ENCODE measurements at regions not wholly inside any gene's neighbourhood (a gene's known extent, or its start where the extent isn't known, plus 50 kb on each side); places are given as distances from the start of the nearest gene placed in this dataset.

DNA sequence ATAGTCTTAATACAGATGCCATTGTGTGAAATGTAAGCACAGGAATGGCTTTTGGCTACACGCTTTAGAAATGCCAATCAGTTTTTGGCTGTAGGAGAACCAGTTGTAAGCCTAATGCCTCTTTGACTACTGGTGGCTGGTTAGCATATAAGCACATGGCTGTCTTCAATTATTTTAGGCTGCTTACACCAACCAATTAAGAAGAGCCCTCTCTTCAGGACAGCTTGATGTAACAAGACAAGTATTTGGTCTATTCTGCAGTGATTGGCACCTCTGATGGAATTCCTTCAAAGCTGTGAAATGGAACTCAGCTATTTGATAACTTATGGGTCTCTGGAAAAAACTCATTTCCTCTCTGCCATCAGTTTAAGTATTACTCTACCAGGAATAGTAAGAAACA lies 680.1 kb upstream of the FSHR start:
- Mint-ChIP-seq H3K9me3 (peaks cover 2% of the 10 kb centered on the region), H3K27me3 (no peaks in the 10 kb centered on the region), H3K4me1 (no peaks in the 10 kb centered on the region), H3K27ac (no peak overlapping the region), H3K4me3 (no peak overlapping the region), H3K36me3 (no peaks in the 10 kb centered on the region)
- POLR2A ChIA-PET = no interaction called here
- no peak for ATAC-seq (ENCODE audit: low read depth)
- no peak for DNase-seq

DNA sequence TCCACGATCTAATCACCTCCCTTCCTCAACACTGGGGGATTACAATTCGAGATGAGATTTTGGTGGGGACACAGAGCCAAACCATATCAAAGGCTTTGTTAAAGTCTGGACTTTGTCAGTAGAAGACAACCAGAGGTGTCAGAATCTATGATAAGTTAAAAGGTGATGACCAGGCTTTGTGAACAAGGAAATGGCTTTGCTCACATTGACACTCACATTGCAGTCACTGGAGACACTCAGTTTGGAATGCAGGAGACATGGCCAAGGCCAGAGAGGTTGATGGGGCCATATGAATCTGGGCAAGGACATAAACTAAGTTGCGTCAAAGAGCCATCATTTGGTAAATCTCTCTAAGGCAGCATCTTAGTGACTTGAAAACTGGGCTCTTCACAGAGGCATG lies 678.2 kb upstream of the FSHR start:
- DNase-seq (no peak), ATAC-seq (ENCODE audit: low read depth) (no peak)
- no peak overlapping the region for H3K4me3 Mint-ChIP-seq

DNA sequence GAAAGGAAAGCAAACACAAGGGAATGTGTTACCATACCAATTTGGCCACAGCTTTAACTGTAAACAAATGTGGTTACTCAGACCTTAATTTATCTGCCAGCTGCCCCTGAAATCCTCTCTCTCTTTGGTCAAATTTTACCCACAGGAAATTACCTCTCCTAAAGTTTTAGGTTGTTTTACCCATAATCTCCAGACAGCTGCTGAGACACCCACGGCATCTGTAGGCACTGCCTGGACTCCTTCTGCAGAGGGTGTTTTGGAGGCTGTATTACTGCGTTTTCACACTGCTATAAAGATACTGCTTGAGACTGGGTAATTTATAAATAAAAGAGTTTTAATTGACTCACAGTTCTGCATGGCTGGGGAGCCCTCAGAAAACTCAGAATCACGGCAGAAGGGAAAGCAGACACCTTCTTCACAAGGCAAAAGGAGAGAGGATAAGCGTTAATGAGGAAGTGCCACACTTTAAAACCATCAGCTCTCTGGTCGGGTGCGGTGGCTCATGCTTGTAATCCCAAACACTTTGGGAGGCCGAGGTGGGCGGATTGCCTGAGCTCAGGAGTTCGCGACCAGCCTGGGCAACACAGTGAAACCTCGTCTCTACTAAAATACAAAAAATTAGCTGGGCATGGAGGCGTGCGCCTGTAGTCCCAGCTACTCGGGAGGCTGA lies 677.5 kb upstream of the FSHR start:
- DNase-seq (no peak), ATAC-seq (ENCODE audit: low read depth) (no peak)
- Mint-ChIP-seq H3K27ac (no peak overlapping the region), H3K9me3 (peaks cover 7% of the 10 kb centered on the region), H3K4me1 (no peaks in the 10 kb centered on the region), H3K36me3 (no peaks in the 10 kb centered on the region), H3K4me3 (no peak overlapping the region), H3K27me3 (no peaks in the 10 kb centered on the region)
- POLR2A ChIA-PET = no interaction called here

More for the DNA sequence above, 678.2 kb upstream of the FSHR start:
- Mint-ChIP-seq H3K27me3 (no peaks in the 10 kb centered on the region), H3K9me3 (peaks cover 7% of the 10 kb centered on the region), H3K27ac (no peak overlapping the region), H3K36me3 (no peaks in the 10 kb centered on the region), H3K4me1 (no peaks in the 10 kb centered on the region)
- POLR2A ChIA-PET = no interaction called here

DNA sequence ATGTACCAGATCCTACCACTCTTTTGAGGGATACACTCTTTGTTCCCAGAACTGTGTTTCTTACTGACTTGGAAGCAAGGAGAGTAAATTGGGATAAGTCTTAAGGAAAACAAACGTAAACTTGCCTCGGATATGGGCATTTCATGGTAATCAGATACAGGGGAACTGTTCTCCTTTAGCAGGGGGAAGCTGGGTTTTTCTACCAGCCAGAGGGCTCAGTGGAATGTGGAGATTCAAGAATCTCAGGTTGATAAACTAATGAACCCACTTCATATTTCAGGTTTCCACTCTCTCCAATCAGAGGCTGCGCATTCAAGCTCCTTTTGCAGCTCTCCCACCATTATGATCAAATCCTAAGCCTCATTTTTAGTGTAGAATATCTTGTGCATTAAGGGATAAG lies 676.5 kb upstream of the FSHR start:
- H3K27me3 Mint-ChIP-seq = no peaks in the 10 kb centered on the region
- no peak overlapping the region for H3K4me3 Mint-ChIP-seq
- H3K4me1 Mint-ChIP-seq = no peaks in the 10 kb centered on the region
- H3K27ac Mint-ChIP-seq = no peak overlapping the region
- POLR2A ChIA-PET = no interaction called here
- ATAC-seq (ENCODE audit: low read depth) = no peak
- DNase-seq = no peak
- no peaks in the 10 kb centered on the region for H3K36me3 Mint-ChIP-seq
- peaks cover 7% of the 10 kb centered on the region for H3K9me3 Mint-ChIP-seq

DNA sequence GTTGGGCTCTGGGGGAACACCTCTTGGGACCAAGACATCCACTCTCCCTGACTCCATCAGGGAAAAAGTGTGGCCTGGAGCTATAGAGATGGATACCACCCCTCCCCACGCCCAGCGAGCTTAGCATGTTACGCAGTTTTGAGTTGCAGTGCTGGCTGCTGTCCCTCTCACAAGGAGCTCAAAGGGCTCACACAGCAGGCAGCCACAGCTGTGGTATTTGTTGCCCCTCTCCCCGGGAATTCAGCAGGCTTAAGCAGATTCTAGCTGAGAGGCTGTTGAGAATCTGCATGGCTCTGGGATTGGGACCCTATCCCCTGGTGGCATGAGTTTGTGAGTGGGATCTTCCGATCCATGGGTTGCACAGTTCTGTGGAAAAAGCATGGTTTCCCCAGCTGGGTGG lies 673.1 kb upstream of the FSHR start:
- no peak for ATAC-seq (ENCODE audit: low read depth)
- Mint-ChIP-seq H3K4me1 (no peaks in the 10 kb centered on the region), H3K36me3 (no peaks in the 10 kb centered on the region), H3K4me3 (no peak overlapping the region), H3K27me3 (no peaks in the 10 kb centered on the region), H3K9me3 (peaks cover 17% of the 10 kb centered on the region), H3K27ac (no peak overlapping the region)
- POLR2A ChIA-PET = no interaction called here
- no peak for DNase-seq

DNA sequence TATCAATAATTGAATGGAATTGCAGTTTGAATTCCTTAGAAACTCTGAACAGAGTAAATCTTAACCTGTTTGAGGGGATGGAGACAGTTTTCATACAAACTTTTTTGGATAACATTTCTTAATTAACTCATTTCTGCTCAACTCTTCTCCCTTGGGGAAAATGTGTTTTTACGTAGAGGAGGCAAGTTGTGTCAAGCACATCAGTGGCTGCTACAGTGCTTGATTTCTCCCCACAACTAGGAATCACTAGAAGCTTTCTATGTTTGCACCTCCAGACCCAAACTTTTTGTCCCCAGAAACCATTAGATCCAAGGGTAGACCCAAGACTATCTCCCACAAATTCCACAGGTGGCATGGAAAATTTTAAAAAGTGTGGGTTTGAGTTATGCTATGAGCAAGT lies 658.9 kb upstream of the FSHR start:
- Mint-ChIP-seq H3K27me3 (no peaks in the 10 kb centered on the region), H3K4me3 (no peak overlapping the region), H3K9me3 (no peaks in the 10 kb centered on the region), H3K36me3 (no peaks in the 10 kb centered on the region), H3K27ac (no peak overlapping the region), H3K4me1 (no peaks in the 10 kb centered on the region)
- POLR2A ChIA-PET = no interaction called here
- ATAC-seq (ENCODE audit: low read depth) = no peak
- DNase-seq = no peak

DNA sequence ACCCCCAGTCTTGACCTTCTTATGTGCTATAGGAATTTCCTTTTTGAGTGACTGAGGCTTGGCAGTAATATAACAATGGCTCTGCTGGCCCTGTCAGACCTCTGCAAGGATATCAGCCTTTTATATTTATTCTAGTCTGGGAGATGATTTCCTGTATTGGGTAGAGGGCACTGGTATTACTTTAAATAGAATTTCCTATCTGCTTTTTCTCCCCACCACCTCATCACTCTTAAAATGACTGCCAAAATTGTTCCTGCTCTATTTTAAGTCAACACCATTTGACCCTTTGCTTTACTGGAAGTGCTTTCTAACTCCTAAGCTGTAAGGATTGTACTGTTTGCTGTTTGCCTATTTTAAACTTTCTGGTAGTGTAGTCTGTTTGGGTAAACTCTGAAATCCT lies 658.4 kb upstream of the FSHR start:
- Mint-ChIP-seq H3K4me3 (no peak overlapping the region), H3K27me3 (no peaks in the 10 kb centered on the region), H3K36me3 (no peaks in the 10 kb centered on the region), H3K9me3 (no peaks in the 10 kb centered on the region), H3K27ac (no peak overlapping the region), H3K4me1 (no peaks in the 10 kb centered on the region)
- POLR2A ChIA-PET = no interaction called here
- DNase-seq = no peak
- ATAC-seq (ENCODE audit: low read depth) = no peak

DNA sequence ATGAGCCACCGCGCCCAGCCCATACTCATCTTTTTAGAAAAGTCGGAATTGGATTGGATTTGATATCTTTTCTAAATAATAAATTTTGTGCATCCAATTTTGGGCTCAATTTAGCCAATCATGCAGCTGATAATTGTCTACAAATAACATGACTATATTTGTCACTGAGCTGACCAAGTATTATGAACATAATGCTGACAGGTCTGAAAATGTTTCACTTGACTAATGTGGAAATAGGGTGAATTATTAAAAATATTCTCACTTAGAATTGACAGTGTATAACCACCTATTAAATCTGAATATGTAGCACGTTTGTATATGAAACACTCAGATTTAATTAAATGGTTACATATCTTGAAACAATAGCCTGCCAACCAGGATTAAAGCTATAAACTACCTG lies 657.2 kb upstream of the FSHR start:
- ATAC-seq (ENCODE audit: low read depth) = no peak
- H3K27me3 Mint-ChIP-seq = no peaks in the 10 kb centered on the region
- H3K36me3 Mint-ChIP-seq = no peaks in the 10 kb centered on the region

DNA sequence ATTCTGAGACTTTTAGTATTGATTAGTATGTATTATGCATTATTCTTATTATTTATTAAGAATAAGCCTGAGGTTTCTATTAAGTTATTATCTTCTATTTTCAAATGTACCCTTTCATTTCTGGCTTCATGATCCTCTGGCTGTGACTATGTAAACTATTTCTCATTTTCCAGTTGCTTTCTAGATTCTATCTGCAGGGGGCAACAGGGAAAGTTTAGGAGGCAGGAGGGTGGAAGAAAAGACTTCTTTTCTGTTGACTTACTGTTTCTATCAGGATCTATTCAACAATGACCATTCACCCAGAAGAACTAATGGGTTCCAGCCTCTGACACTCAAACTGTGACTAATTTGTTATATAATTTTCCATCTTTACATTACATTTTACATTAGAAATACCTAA lies 653.4 kb upstream of the FSHR start:
- H3K27ac Mint-ChIP-seq = no peak overlapping the region
- H3K4me1 Mint-ChIP-seq = no peaks in the 10 kb centered on the region
- no peaks in the 10 kb centered on the region for H3K27me3 Mint-ChIP-seq
- DNase-seq (no peak), ATAC-seq (ENCODE audit: low read depth) (no peak)
- H3K36me3 Mint-ChIP-seq = no peaks in the 10 kb centered on the region
- POLR2A ChIA-PET = no interaction called here
- H3K4me3 Mint-ChIP-seq = no peak overlapping the region
- no peaks in the 10 kb centered on the region for H3K9me3 Mint-ChIP-seq

More for the DNA sequence above, 657.2 kb upstream of the FSHR start:
- DNase-seq = no peak
- H3K9me3 Mint-ChIP-seq = no peaks in the 10 kb centered on the region
- H3K4me3 Mint-ChIP-seq = no peak overlapping the region
- POLR2A ChIA-PET = no interaction called here
- H3K27ac Mint-ChIP-seq = no peak overlapping the region
- no peaks in the 10 kb centered on the region for H3K4me1 Mint-ChIP-seq

DNA sequence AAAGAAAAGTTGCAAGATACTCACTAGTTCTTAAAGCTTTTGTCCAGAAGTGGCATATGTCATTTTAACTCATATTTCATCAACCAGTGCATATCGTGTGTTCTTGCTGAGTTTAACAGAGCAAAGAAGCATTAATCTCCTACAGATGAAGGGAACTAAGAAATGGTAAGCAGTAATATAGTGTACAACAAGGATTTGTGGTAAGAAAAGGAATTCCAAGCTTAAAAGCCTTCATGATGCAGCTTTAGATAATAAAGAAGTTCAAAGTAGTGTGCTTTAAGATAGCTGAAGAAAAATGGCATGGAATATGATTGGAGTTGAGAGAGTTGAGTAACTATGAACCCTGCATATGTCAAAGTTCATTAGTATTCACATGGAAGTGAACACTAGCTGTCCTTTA lies 649.8 kb upstream of the FSHR start:
- Mint-ChIP-seq H3K36me3 (no peaks in the 10 kb centered on the region), H3K27me3 (no peaks in the 10 kb centered on the region), H3K27ac (no peak overlapping the region), H3K4me1 (no peaks in the 10 kb centered on the region), H3K4me3 (no peak overlapping the region), H3K9me3 (peaks cover 4% of the 10 kb centered on the region)
- POLR2A ChIA-PET = no interaction called here
- DNase-seq (no peak), ATAC-seq (ENCODE audit: low read depth) (no peak)

DNA sequence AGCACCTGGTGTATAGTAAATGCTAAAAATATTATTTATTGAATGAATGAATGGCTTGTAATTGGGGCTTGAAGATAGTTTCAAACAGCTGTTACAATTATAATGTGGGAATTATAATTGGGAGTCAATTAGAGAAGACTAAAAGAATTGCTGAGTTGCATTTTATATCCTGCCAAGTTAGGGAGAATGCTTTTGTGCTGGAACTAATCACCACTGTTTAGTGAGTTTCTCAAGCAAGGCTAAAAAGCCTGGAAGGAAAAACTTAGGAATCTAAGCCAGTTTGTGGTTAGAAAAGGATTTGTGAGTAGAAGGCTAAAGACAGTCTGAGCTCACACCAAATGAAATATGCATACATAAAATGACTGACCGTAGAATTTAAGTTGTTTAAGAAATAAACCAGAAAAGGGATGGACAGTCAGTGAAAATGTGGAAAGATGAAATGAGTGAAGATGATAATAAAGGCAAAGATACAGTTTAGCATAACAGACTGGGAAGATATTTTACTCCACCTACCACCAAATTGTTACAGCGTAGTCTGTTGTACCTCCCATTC lies 647.7 kb upstream of the FSHR start:
- POLR2A ChIA-PET = no interaction called here
- DNase-seq (no peak), ATAC-seq (ENCODE audit: low read depth) (no peak)
- no peaks in the 10 kb centered on the region for H3K36me3 Mint-ChIP-seq
- no peaks in the 10 kb centered on the region for H3K4me1 Mint-ChIP-seq
- H3K27me3 Mint-ChIP-seq = no peaks in the 10 kb centered on the region
- no peak overlapping the region for H3K27ac Mint-ChIP-seq
- no peak overlapping the region for H3K4me3 Mint-ChIP-seq
- H3K9me3 Mint-ChIP-seq = peaks cover 4% of the 10 kb centered on the region

DNA sequence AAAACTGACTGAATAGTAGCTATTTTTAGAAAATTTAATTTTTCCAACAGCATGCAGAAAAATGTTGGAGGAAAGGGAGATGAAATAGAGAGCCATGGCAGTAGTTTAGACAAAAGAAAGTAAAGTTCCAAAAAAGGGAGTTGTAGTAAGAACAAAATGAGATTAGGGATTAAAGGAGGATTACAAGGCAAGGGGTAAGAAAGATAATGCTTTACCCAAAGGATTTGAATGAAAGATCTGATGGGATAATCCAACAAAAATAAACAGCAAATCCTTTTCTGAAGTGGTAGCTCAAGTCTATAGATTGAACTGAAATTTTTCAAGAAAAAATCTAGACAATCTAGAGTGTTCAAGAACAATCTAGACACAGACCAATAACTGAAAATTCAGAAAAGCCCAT lies 644.3 kb upstream of the FSHR start:
- DNase-seq (no peak), ATAC-seq (ENCODE audit: low read depth) (no peak)
- H3K27me3 Mint-ChIP-seq = no peaks in the 10 kb centered on the region
- H3K4me3 Mint-ChIP-seq = no peak overlapping the region
- POLR2A ChIA-PET = no interaction called here
- H3K27ac Mint-ChIP-seq = no peak overlapping the region
- no peaks in the 10 kb centered on the region for H3K4me1 Mint-ChIP-seq
- H3K36me3 Mint-ChIP-seq = no peaks in the 10 kb centered on the region
- H3K9me3 Mint-ChIP-seq = peaks cover 4% of the 10 kb centered on the region

DNA sequence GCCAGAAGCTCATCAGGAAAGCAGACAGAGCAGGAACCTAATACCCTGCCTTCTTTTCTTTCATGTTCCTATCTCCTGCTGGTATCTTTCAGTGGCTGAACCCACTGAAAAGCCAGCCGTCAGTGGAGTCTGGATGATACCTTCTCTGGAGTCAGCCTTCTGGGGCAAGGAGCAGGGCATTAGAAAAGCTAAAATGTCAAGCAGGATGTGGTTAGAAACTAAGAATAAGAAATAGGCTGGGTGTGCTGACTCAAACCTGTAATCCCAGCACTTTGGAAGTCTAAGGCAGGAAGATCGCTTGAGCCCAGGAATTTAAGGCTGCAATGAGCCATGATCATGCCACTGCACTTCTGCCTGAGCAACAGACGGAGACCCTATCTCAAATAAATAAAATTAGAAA lies 642.0 kb upstream of the FSHR start:
- no peak overlapping the region for H3K4me3 Mint-ChIP-seq
- peaks cover 4% of the 10 kb centered on the region for H3K9me3 Mint-ChIP-seq
- no peaks in the 10 kb centered on the region for H3K27me3 Mint-ChIP-seq
- ATAC-seq (ENCODE audit: low read depth) (no peak), DNase-seq (no peak)
- H3K36me3 Mint-ChIP-seq = no peaks in the 10 kb centered on the region
- POLR2A ChIA-PET = no interaction called here
- H3K4me1 Mint-ChIP-seq = no peaks in the 10 kb centered on the region
- no peak overlapping the region for H3K27ac Mint-ChIP-seq

DNA sequence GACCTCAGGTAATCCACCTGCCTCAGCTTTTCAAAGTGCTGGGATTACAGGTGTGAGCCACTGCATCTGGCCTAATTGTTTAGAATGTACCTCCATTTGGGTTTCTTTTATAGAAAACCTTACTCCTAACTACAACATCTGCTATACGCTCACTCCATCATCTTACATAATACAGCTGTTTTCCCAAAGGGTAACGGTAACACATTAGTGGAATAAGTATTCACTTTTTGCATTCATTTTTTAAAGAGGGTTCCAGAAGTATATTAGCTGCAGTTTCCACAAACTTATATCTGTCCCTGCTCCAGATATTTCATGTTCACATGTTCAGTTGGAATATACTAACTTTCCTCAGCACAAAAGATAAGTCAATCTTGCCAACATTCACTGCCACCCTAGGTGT lies 640.1 kb upstream of the FSHR start:
- Mint-ChIP-seq H3K27me3 (no peaks in the 10 kb centered on the region), H3K4me1 (no peaks in the 10 kb centered on the region), H3K9me3 (no peaks in the 10 kb centered on the region), H3K27ac (no peak overlapping the region), H3K36me3 (no peaks in the 10 kb centered on the region), H3K4me3 (no peak overlapping the region)
- POLR2A ChIA-PET = no interaction called here
- DNase-seq (no peak), ATAC-seq (ENCODE audit: low read depth) (no peak)

DNA sequence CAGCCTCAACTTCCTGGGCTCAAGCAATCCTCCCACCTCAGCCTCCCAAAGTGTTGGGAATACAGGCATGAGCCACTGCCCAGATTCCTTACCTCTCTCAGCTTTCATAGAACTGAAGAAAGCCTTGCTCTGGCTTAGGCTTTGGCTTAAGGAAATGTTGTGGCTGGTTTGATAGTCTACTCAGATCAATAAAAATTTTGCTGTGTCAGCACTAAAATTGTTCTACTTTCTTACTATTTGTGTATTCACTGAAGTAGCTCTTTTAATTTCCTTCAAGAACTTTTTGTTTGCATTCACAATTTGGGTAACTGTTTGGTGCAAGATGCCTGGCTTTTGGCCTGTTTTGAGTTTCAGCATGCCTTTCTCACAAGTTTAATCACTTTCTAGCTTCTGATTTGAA lies 634.0 kb upstream of the FSHR start:
- Mint-ChIP-seq H3K4me1 (no peaks in the 10 kb centered on the region), H3K4me3 (no peak overlapping the region), H3K36me3 (no peaks in the 10 kb centered on the region), H3K9me3 (peaks cover 1% of the 10 kb centered on the region), H3K27me3 (no peaks in the 10 kb centered on the region), H3K27ac (no peak overlapping the region)
- POLR2A ChIA-PET = no interaction called here
- no peak for ATAC-seq (ENCODE audit: low read depth)
- no peak for DNase-seq
